Omental fat pad (tissue), 3 donors: ENCODE measurements at regions not wholly inside any gene's neighbourhood (a gene's known extent, or its start where the extent isn't known, plus 50 kb on each side); places are given as distances from the start of the nearest gene placed in this dataset.

Experiments used
- ATAC-seq: fragments of 150-250 bp; one replicate; pipeline ENCODE4 v1.9.1; 2016; ENCODE audit warnings: mild to moderate bottlenecking, moderate library complexity; ENCODE audit not compliant: low FRiP score
- DNase-seq: peaks from one replicate; pipeline ENCODE4 v3.0.0-alpha.2; 2019; ENCODE audit warnings: low spot score
- TF ChIP-seq, protein P1 (sequence below), 3 donors: fragments of 450-650 bp; IDR thresholded peaks; one replicate each; pipeline ENCODE4 v1.5.1; 2016 to 2017; ENCODE audit warnings: antibody characterized with exemption in 3 of 3, mild to moderate bottlenecking in 3 of 3, moderate library complexity in 2 of 3

DNA sequence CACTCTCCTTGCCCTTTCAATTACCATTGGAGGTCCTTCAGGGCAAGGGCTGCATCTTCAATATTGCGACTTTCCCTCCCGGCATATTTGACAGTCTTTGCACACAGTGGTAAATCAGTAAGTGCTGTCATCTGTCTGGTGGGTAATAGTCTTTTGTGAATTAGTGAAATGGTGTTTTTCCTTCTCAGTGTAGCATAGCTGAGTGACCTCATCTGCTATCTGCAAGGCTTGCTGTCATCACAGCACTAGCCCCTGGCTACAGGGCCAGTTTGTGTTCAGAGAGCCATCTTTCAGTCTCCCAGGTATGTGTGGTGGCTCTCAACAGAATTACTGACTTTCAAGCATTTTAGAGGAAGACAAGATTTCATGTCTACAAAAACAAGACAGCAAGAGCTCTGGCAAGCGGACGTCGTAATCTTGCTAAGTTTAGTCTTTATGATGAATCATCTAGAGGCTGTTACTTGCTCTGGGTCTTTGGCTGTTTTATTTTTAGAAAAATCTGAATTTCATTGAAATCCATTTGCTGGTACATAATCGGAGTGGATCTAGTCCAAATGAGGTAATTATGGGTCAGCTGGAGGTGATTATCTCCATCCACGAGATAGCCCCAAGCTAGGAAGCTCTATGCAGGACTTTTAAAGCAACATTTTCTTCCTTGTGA is 528.9 kb downstream of the EPM2A start:
- no peak for ATAC-seq
- DNase-seq: no peak
- TF ChIP-seq, protein P1, sequence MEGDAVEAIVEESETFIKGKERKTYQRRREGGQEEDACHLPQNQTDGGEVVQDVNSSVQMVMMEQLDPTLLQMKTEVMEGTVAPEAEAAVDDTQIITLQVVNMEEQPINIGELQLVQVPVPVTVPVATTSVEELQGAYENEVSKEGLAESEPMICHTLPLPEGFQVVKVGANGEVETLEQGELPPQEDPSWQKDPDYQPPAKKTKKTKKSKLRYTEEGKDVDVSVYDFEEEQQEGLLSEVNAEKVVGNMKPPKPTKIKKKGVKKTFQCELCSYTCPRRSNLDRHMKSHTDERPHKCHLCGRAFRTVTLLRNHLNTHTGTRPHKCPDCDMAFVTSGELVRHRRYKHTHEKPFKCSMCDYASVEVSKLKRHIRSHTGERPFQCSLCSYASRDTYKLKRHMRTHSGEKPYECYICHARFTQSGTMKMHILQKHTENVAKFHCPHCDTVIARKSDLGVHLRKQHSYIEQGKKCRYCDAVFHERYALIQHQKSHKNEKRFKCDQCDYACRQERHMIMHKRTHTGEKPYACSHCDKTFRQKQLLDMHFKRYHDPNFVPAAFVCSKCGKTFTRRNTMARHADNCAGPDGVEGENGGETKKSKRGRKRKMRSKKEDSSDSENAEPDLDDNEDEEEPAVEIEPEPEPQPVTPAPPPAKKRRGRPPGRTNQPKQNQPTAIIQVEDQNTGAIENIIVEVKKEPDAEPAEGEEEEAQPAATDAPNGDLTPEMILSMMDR (IDR thresholded peaks at IDR 0.05): no peak

DNA sequence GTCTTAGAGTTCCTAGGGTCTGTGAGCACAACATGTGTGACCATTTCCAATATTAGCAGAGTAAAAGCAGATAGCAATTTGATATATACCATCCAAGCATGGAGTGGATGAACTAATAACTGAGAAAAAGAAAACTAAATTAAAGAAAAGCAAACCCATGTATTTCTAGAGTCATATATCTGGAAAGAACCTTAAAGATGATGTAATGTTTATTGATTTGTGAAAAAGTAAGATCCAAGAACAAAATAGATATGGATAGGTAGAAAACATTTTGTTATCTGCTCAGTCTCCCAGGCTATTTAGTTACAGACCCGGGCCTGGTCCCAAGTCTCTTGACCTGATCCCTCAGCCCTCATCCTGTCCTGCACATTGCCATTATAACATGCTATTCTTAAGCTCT is 526.8 kb downstream of the EPM2A start:
- no peak for DNase-seq
- ATAC-seq: no peak
- TF ChIP-seq, protein P1 (IDR thresholded peaks at IDR 0.05): no peak

DNA sequence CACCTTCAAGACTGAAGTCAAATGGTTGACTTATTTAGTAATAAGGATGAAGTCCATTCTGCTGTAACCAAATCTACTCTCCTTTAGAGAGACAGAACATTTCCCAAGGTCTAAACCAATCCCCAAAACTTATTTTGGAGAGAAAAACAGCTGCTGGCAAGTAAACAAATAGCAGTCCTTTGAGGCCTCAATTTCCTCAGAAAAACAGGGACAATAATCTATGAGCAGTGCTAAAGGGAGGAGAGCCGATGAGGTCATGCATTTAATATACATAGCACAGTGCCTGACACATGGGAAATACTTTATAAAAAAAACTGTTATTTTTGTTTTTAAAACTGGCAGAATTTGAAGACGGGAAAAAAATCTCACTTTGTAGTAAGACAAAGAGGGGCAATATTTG is 526.0 kb downstream of the EPM2A start:
- ATAC-seq (no peak), DNase-seq (no peak)
- TF ChIP-seq, protein P1 (IDR thresholded peaks at IDR 0.05): no peak

DNA sequence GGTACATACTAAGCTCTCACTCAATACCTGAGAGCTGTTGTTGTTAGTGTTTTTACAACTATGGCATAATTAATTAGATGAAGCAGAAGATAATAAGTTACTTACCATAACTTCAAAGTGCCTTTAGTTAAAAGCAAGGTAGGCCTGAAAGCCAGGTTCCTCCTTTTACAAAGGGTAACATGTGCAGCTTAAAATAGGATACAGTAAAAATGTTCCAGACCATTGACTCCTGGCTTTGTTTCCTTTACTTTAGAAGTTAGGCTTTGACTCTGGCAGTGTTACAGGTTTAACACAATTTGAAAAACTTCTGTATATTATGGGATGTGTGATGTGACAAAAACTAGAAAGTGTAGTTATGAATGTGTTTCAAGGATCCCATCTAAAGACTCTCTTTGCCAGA is 522.5 kb downstream of the EPM2A start:
- TF ChIP-seq, protein P1 (IDR thresholded peaks at IDR 0.05): no peak
- no peak for ATAC-seq
- DNase-seq: no peak

- no peak for DNase-seq
- TF ChIP-seq, protein P1 (IDR thresholded peaks at IDR 0.05): no peak
- ATAC-seq: no peak
Observed at GRCh38 chr6:145213614-145214013, 521.7 kb downstream of the EPM2A start.

GRCh38 chr6:145214570-145214969 is 520.8 kb downstream of the EPM2A start:
- no peak for ATAC-seq
- TF ChIP-seq, protein P1 (IDR thresholded peaks at IDR 0.05): no peak
- no peak for DNase-seq

DNA sequence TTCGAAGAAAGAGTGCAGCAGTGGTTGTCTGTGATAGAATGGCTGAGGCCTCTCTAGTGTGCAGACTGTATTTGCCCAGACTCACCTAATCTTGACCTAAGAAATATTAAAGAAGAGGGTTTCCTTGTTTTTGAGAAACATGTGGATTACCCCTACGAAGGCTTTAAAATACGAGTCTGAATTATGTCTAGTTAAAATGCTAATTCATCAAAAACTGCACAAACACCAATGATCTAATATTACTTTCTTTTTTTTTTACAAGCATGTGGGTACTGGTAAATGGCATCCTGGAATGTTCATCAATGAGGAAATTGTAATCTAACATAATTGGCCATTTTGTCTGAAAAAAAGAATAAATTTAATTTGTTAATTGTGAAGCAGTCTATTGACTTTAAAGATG is 510.9 kb downstream of the EPM2A start:
- TF ChIP-seq, protein P1 (IDR thresholded peaks at IDR 0.05): no peak

More for the DNA sequence above, 510.9 kb downstream of the EPM2A start:
- ATAC-seq: no peak
- no peak for DNase-seq
